HG02943 (cell line): ENCODE measurements at regions not wholly inside any gene's neighbourhood (a gene's known extent, or its start where the extent isn't known, plus 50 kb on each side); places are given as distances from the start of the nearest gene placed in this dataset.

Experiments
- ATAC-seq: cut with Tn5 transposase; IDR thresholded peaks from one replicate; pipeline ENCODE4 v1.9.1; 2021; ENCODE audit warnings: mild to moderate bottlenecking, low read depth, moderate library complexity; ENCODE audit not compliant: unreplicated experiment

DNA sequence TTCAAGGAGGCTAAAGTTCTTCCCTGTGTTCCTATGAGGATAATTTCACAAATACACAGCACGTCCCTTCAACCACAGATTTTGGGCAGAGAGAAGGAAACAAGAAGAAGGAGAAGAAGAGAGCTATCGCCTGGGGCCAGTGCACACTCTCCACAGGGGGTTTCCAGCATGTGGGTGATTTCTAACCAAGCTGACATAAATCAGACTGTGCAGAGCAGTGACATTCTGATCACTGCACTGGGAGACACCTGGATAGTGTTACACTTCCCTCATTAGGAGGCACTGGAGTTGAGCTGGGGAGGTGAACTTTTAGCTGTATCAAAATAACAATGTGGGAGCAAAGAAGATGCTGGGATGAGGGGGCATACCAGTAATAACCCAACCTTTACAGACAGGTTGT, 71.8 kb upstream of the CENPW start:
- ATAC-seq = peak; percentile 67

DNA sequence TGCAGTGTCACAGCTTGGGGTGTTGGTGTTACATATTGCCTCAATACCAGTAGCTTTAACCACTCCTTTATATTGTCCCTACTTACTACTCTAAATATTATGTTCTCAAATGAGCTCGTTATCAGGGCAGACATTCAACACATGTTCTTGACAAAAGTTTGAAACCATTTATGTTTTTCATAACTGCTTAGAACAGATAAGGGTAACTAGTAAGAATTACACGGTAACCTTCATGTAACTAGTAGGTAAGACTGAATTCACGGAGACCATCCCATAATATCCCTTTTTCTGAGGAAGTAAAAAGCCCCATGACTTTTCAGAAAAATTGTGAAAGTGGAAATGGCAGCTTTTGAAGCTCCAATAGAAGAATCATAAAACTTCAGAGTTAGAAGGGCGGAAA, 59.6 kb upstream of the CENPW start:
- ATAC-seq = no peak

DNA sequence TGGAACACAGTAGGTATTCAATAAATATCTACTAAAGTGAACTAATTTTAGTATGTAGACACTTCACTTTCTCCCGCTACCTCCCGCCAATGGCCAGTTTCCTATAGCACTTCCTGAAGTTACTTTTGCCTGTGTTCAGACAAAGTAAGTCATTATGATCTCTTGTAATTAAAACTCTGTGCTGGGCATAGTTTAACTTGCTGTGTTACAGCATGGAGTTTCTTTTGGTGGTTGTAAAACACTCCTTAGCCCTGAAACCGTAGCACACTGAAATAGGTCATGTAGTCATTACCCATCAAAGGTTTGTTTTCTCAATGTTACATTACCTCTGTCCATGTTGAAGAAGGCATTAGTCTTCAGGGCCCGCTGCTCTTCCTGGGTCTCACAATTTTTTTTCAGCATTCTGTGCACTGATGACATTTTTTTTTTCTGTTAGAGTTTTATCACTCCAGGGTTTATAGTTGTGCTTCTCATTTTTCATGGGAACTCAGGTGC, 54.0 kb upstream of the CENPW start:
- no peak for ATAC-seq
